Stimulated activated CD4-positive, alpha-beta T cell treated with anti-CD3 and anti-CD28 coated beads, Interleukin-12 subunit alpha, Interleukin-12 subunit beta, amount 100 ng/mL, for 24 hours (primary cell): ENCODE measurements at regions not wholly inside any gene's neighbourhood (a gene's known extent, or its start where the extent isn't known, plus 50 kb on each side); places are given as distances from the start of the nearest gene placed in this dataset.
"Not testable (repeated sequence)": the region's sequence is repeated elsewhere in the genome, so short reads cannot be mapped to it uniquely, and the experiment has no call there.

Experiments used
- DNase-seq, 2 experiments: peaks; one replicate each; pipeline ENCODE4 v3.0.0-alpha.2; 2020; ENCODE audit warnings: low read depth in 2 of 2

DNA sequence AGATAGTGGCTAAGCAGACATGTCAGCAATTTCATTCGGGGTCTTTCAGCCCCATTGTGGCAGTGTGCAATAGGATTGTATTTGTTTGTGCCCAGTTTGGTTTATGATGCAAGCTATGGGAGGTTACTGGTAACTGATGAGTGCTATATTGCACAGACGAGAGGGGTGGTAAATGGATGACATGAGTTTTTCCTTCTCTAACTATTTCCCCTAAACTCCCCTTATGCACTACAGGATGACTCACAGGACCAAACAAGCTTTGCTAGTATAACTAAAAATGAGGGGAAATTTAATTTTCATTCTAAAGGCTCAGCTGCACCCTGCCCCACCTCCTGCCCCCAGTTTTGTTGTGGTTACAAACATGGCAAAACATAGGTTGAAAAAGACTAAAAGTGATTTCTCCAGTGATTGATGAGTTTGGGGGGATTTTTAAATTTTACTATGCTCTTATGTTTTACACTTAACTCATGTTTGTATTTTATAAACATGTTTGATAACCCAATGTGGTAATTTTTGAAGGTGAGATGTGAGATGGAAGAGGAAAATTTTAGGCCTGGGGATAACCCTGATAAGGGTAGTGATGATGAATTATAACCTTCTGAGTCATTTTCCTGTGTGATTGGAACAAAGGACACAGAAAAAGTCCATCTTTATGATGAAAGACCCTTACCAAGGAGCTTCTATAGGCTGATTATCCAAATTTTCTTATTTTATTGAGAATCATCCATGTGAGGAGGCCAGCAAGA is 60.8 kb upstream of the NAMPT start:
- peak; percentile 31 to 44 for DNase-seq

GRCh38 chr7:106344861-106345260 is 60.1 kb upstream of the NAMPT start:
- no peak for DNase-seq

DNA sequence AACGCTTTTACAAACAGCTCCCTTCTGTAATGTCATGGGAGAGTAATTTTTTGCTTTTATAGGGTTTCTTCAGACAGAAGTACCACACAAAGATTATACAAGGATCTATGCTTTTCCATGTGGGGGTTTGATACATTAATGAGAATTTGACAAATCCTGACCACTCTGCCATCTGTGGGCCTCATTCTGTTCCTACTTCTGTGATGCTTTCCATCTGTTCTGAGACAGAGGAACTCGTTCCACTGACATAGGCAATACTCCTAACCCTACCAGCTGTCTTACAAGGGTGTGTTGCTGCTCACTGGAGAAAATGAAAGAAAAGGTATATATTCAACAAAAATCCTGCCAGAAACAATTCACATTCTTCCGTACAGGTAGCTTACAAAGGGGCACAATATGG is 59.4 kb upstream of the NAMPT start:
- DNase-seq, result no peak

GRCh38 chr7:106342049-106342448 is 57.3 kb upstream of the NAMPT start:
- DNase-seq, result not testable (repeated sequence)

DNA sequence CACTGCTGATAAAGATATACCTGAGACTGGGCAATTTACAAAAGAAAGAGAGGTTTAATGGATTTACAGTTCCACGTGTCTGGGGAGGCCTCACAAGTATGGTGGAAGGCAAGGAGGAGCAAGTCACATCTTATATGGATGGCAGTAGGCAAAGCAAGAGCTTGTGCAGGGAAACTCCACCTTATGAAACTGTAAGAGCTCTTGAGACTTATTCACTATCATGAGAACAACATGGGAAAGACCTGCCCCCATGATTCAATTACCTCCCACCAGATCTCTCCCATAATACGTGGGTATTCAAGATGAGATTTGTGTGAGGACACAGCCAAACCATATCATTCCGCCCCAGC is 55.4 kb upstream of the NAMPT start:
- DNase-seq, result not testable (repeated sequence)

GRCh38 chr7:106339513-106340246 is 54.9 kb upstream of the NAMPT start:
- no peak for DNase-seq

DNA sequence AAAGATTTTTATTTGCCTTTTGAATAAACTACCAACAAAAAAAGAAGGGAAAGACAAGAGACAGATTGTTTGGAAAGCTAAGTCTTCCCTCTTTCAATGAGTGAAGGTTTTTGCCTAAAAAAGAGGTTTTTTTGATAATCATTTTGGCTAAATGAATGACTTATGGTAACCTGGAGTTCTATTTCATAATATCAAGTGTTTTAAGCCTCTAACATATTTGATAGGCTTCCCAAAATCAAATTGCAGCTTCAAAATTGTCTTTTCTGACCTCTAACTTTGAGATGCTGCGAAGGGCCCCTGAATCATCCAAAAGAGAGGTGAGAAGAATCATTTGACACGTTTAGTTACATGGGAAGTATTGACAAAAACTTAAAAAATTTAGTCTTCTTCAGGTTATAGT is 53.0 kb upstream of the NAMPT start:
- no peak for DNase-seq

DNA sequence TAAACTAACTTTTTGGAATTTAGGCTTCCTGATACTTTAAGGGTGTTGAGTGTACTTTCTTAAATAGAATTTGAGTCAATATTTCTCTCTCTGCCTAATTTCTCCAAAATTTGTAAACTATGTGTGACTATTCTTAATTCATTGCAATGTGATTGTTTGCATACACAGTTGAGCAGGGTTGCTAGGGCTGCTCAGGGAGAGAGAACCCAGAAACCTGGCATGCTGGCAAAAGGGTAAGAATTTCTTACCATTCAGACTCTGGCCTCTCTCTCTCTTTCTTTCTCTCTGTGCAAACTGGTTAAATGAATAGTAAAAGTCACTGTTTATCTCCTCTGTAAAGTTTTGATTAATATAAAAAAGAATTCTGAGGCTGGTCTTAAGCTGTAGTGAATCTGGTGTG is 51.0 kb upstream of the NAMPT start:
- no peak for DNase-seq
